ENCODE measurements at regions not wholly inside any gene's neighbourhood (a gene's known extent, or its start where the extent isn't known, plus 50 kb on each side); places are given as distances from the start of the nearest gene placed in this dataset.

GRCh38 chr6:114714836-114715507, 372.1 kb upstream of the HS3ST5 start:
- Histone ChIP-seq H2BK5ac (ENCODE audit: low read depth, low read length, poor library complexity) (peak overlapping the region; percentile 40), H3K27me3 (ENCODE audit: insufficient read depth, low read length) (no peaks in the 10 kb centered on the region), H3K36me3 (ENCODE audit: control insufficient read depth in 1 of 2, insufficient read depth in 2 of 2, low read length in 2 of 2) (no peaks in the 10 kb centered on the region), H3K79me2 (ENCODE audit: control insufficient read depth, insufficient read depth, low read length, poor library complexity) (no peaks in the 10 kb centered on the region), H3K4me1 (ENCODE audit: control insufficient read depth in 1 of 2, insufficient read depth in 2 of 2, low read length in 2 of 2) (peaks cover 0 to 8% of the 10 kb centered on the region in 2 experiments), H3K79me1 (ENCODE audit: low read length) (peaks cover 2% of the 10 kb centered on the region), H4K8ac (ENCODE audit: low read depth, low read length) (peak overlapping the region; percentile 54), H3K18ac (ENCODE audit: low read length) (no peak overlapping the region), H3K4me2 (ENCODE audit: low read length) (no peak overlapping the region), H3K4ac (ENCODE audit: low read depth, low read length) (no peak overlapping the region), H2AFZ (ENCODE audit: insufficient read depth, low read length, poor library complexity) (no peak overlapping the region), H3K9ac (ENCODE audit: low read length) (no peak overlapping the region), H3K23ac (ENCODE audit: low read length) (no peak overlapping the region), H4K91ac (ENCODE audit: low read depth, low read length) (peak overlapping the region; percentile 24), H3K9me3 (ENCODE audit: insufficient read depth, low read depth, low read length) (no peaks in the 10 kb centered on the region), H2AK5ac (ENCODE audit: low read length) (no peak overlapping the region), H3K27ac (ENCODE audit: low read depth, low read length) (peak overlapping the region; percentile 7), H3K14ac (ENCODE audit: low read length) (peak overlapping the region; percentile 37), H2BK120ac (ENCODE audit: insufficient read depth, low read length, poor library complexity) (peak overlapping the region; percentile 80), H3K4me3 (ENCODE audit: low read depth, low read length) (no peak overlapping the region), H4K12ac (ENCODE audit: low read depth, low read length) (no peak overlapping the region), H2BK12ac (ENCODE audit: low read length) (peak overlapping the region; percentile 31)
- DNase-seq, result no peak
- no CpG with 5 or more reads among the region's 3 CpGs for WGBS (ENCODE audit: extremely low coverage, insufficient coverage, insufficient read length)

DNA sequence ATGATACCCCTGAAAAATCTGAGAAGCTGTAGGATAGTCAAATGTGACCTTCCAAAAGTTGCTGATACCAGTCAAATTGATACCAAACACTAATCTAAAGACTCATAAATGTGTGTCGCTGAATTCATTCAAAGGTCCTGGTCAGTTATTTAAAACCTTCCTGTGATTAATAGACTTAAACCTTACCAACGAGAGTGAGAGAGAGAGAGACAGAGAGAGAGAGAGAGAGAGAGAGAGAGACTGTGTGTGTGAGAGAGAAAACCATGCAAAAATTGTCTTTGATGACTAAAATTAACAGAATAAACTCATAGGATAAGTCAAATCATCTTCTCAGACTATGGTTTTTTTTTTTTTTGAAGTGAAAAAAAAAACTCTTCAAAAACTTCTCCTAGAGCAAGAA, 370.9 kb upstream of the HS3ST5 start:
- no peak overlapping the region for H3K9ac ChIP-seq (ENCODE audit: low read length)
- H3K79me1 ChIP-seq (ENCODE audit: low read length), result peaks cover 2% of the 10 kb centered on the region
- no peaks in the 10 kb centered on the region for H3K27me3 ChIP-seq (ENCODE audit: insufficient read depth, low read length)
- H3K4ac ChIP-seq (ENCODE audit: low read depth, low read length), result no peak overlapping the region
- H3K79me2 ChIP-seq (ENCODE audit: control insufficient read depth, insufficient read depth, low read length, poor library complexity), result no peaks in the 10 kb centered on the region
- no CpG with 5 or more reads among the region's 2 CpGs for WGBS (ENCODE audit: extremely low coverage, insufficient coverage, insufficient read length)
- H3K9me3 ChIP-seq (ENCODE audit: insufficient read depth, low read depth, low read length), result no peaks in the 10 kb centered on the region
- H4K12ac ChIP-seq (ENCODE audit: low read depth, low read length), result no peak overlapping the region
- no peak overlapping the region for H4K91ac ChIP-seq (ENCODE audit: low read depth, low read length)
- H2AK5ac ChIP-seq (ENCODE audit: low read length), result no peak overlapping the region
- H3K18ac ChIP-seq (ENCODE audit: low read length), result no peak overlapping the region
- DNase-seq, result no peak
- no peak overlapping the region for H4K8ac ChIP-seq (ENCODE audit: low read depth, low read length)
- no peak overlapping the region for H3K27ac ChIP-seq (ENCODE audit: low read depth, low read length)
- H3K4me1 ChIP-seq (ENCODE audit: control insufficient read depth in 1 of 2, insufficient read depth in 2 of 2, low read length in 2 of 2), result peaks cover 0 to 8% of the 10 kb centered on the region in 2 experiments
- no peak overlapping the region for H3K23ac ChIP-seq (ENCODE audit: low read length)
- H3K4me3 ChIP-seq (ENCODE audit: low read depth, low read length), result no peak overlapping the region
- H3K36me3 ChIP-seq (ENCODE audit: control insufficient read depth in 1 of 2, insufficient read depth in 2 of 2, low read length in 2 of 2), result no peaks in the 10 kb centered on the region
- H2BK5ac ChIP-seq (ENCODE audit: low read depth, low read length, poor library complexity), result no peak overlapping the region
- no peak overlapping the region for H3K14ac ChIP-seq (ENCODE audit: low read length)
- peak overlapping the region; percentile 17 for H2BK120ac ChIP-seq (ENCODE audit: insufficient read depth, low read length, poor library complexity)
- peak overlapping the region; percentile 30 for H2BK12ac ChIP-seq (ENCODE audit: low read length)
- H3K4me2 ChIP-seq (ENCODE audit: low read length), result no peak overlapping the region
- H2AFZ ChIP-seq (ENCODE audit: insufficient read depth, low read length, poor library complexity), result no peak overlapping the region

GRCh38 chr6:114712129-114712662, 369.4 kb upstream of the HS3ST5 start:
- H3K4me1 ChIP-seq (ENCODE audit: control insufficient read depth in 1 of 2, insufficient read depth in 2 of 2, low read length in 2 of 2), result peaks cover 0 to 8% of the 10 kb centered on the region in 2 experiments
- no peak overlapping the region for H2BK120ac ChIP-seq (ENCODE audit: insufficient read depth, low read length, poor library complexity)
- no peak overlapping the region for H3K4me3 ChIP-seq (ENCODE audit: low read depth, low read length)
- no peak overlapping the region for H4K12ac ChIP-seq (ENCODE audit: low read depth, low read length)
- H3K18ac ChIP-seq (ENCODE audit: low read length), result no peak overlapping the region
- H4K91ac ChIP-seq (ENCODE audit: low read depth, low read length), result no peak overlapping the region
- no peak overlapping the region for H3K27ac ChIP-seq (ENCODE audit: low read depth, low read length)
- H3K27me3 ChIP-seq (ENCODE audit: insufficient read depth, low read length), result no peaks in the 10 kb centered on the region
- no peak overlapping the region for H2BK5ac ChIP-seq (ENCODE audit: low read depth, low read length, poor library complexity)
- no peaks in the 10 kb centered on the region for H3K36me3 ChIP-seq (ENCODE audit: control insufficient read depth in 1 of 2, insufficient read depth in 2 of 2, low read length in 2 of 2)
- no peak overlapping the region for H3K23ac ChIP-seq (ENCODE audit: low read length)
- H2BK12ac ChIP-seq (ENCODE audit: low read length), result no peak overlapping the region
- no peak overlapping the region for H3K4me2 ChIP-seq (ENCODE audit: low read length)
- no peak overlapping the region for H3K14ac ChIP-seq (ENCODE audit: low read length)
- H3K9me3 ChIP-seq (ENCODE audit: insufficient read depth, low read depth, low read length), result no peaks in the 10 kb centered on the region
- H3K4ac ChIP-seq (ENCODE audit: low read depth, low read length), result no peak overlapping the region
- H4K8ac ChIP-seq (ENCODE audit: low read depth, low read length), result no peak overlapping the region
- no peak for DNase-seq
- no CpG with 5 or more reads among the region's 1 CpG for WGBS (ENCODE audit: extremely low coverage, insufficient coverage, insufficient read length)
- no peaks in the 10 kb centered on the region for H3K79me2 ChIP-seq (ENCODE audit: control insufficient read depth, insufficient read depth, low read length, poor library complexity)
- no peak overlapping the region for H3K9ac ChIP-seq (ENCODE audit: low read length)
- H2AFZ ChIP-seq (ENCODE audit: insufficient read depth, low read length, poor library complexity), result no peak overlapping the region
- no peak overlapping the region for H2AK5ac ChIP-seq (ENCODE audit: low read length)
- H3K79me1 ChIP-seq (ENCODE audit: low read length), result peaks cover 2% of the 10 kb centered on the region

DNA sequence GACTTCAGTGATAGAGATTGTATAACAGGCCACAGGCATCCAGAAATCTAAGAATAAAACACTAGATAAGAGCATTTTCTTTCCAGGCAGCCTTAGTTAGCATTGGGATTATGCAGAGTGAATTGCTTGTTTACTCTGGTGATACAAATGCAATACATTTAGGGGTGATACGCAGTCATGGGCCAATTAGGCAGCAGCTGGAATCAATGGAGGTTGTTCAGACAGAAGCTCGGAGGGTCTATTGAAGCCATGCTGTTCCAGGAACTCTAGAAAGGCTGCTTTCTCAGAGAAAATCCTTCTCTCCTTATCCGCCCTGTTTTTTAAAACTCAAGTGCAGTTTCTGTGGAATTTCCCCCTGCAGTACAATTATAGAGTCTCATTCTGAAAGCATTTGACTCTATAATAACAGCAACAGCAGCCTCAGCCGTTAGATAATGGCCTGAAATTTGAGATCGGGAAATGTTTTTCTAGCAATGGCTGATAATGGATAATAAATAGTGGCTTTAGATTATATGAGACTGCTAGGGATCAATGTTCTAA, 364.3 kb upstream of the HS3ST5 start:
- no peak overlapping the region for H3K4me3 ChIP-seq (ENCODE audit: low read depth, low read length)
- no peak for DNase-seq
- no peaks in the 10 kb centered on the region for H3K36me3 ChIP-seq (ENCODE audit: control insufficient read depth in 1 of 2, insufficient read depth in 2 of 2, low read length in 2 of 2)
- no peak overlapping the region for H2AK5ac ChIP-seq (ENCODE audit: low read length)
- H3K9me3 ChIP-seq (ENCODE audit: insufficient read depth, low read depth, low read length), result no peaks in the 10 kb centered on the region
- no peak overlapping the region for H4K8ac ChIP-seq (ENCODE audit: low read depth, low read length)
- H3K23ac ChIP-seq (ENCODE audit: low read length), result no peak overlapping the region
- H4K12ac ChIP-seq (ENCODE audit: low read depth, low read length), result no peak overlapping the region
- H3K27ac ChIP-seq (ENCODE audit: low read depth, low read length), result no peak overlapping the region
- no peak overlapping the region for H2BK12ac ChIP-seq (ENCODE audit: low read length)
- no peak overlapping the region for H3K18ac ChIP-seq (ENCODE audit: low read length)
- H3K27me3 ChIP-seq (ENCODE audit: insufficient read depth, low read length), result no peaks in the 10 kb centered on the region
- no CpG with 5 or more reads among the region's 5 CpGs for WGBS (ENCODE audit: extremely low coverage, insufficient coverage, insufficient read length)
- H2BK120ac ChIP-seq (ENCODE audit: insufficient read depth, low read length, poor library complexity), result no peak overlapping the region
- H2AFZ ChIP-seq (ENCODE audit: insufficient read depth, low read length, poor library complexity), result no peak overlapping the region
- H3K79me2 ChIP-seq (ENCODE audit: control insufficient read depth, insufficient read depth, low read length, poor library complexity), result no peaks in the 10 kb centered on the region
- no peak overlapping the region for H3K14ac ChIP-seq (ENCODE audit: low read length)
- no peak overlapping the region for H2BK5ac ChIP-seq (ENCODE audit: low read depth, low read length, poor library complexity)
- H3K9ac ChIP-seq (ENCODE audit: low read length), result no peak overlapping the region
- H3K4ac ChIP-seq (ENCODE audit: low read depth, low read length), result no peak overlapping the region
- no peak overlapping the region for H3K4me2 ChIP-seq (ENCODE audit: low read length)
- no peaks in the 10 kb centered on the region for H3K4me1 ChIP-seq (ENCODE audit: control insufficient read depth in 1 of 2, insufficient read depth in 2 of 2, low read length in 2 of 2)
- no peaks in the 10 kb centered on the region for H3K79me1 ChIP-seq (ENCODE audit: low read length)
- no peak overlapping the region for H4K91ac ChIP-seq (ENCODE audit: low read depth, low read length)
